Calu3 (cell line): ENCODE measurements at regions not wholly inside any gene's neighbourhood (a gene's known extent, or its start where the extent isn't known, plus 50 kb on each side); places are given as distances from the start of the nearest gene placed in this dataset.

Source experiments
- BruUV-seq: library from RNA; stranded (reverse); fragments of 400-500 nt; replicated peaks from 2 replicates; lab custom pipeline; 2021; lab: Mats Ljungman, UMichigan
- CTCF ChIA-PET: fragments of 300-600 bp; sonication (Branson Sonifier 250); formaldehyde crosslinking; loops from one replicate; lab custom pipeline; 2022; ENCODE audit warnings: antibody characterized with exemption; lab: Charles Lee
- DNase-seq: peaks from one replicate; pipeline ENCODE4 v3.0.0; 2022
- H3K27ac Mint-ChIP-seq: one replicate; pipeline ENCODE4 v1.8.0; 2022; ENCODE audit warnings: mixed read lengths; ENCODE audit not compliant: unreplicated experiment
- H3K27me3 Mint-ChIP-seq: one replicate; pipeline ENCODE4 v1.8.0; 2022; ENCODE audit warnings: mixed read lengths; ENCODE audit not compliant: unreplicated experiment
- H3K36me3 Mint-ChIP-seq: one replicate; pipeline ENCODE4 v1.8.0; 2022; ENCODE audit warnings: mild to moderate bottlenecking, moderate library complexity, mixed read lengths; ENCODE audit not compliant: insufficient read depth, unreplicated experiment
- H3K4me1 Mint-ChIP-seq: one replicate; pipeline ENCODE4 v1.8.0; 2022; ENCODE audit warnings: mild to moderate bottlenecking, low read depth, mixed read lengths; ENCODE audit not compliant: unreplicated experiment
- H3K4me3 Mint-ChIP-seq: one replicate; pipeline ENCODE4 v1.8.0; 2022; ENCODE audit warnings: mild to moderate bottlenecking, low read depth, moderate library complexity, mixed read lengths; ENCODE audit not compliant: unreplicated experiment
- H3K9me3 Mint-ChIP-seq: one replicate; pipeline ENCODE4 v1.8.0; 2022; ENCODE audit warnings: low read depth, mixed read lengths; ENCODE audit not compliant: unreplicated experiment
- intact Hi-C: fragments of 100-400 bp; cut with micrococcal nuclease; formaldehyde crosslinking; loops from one replicate; pipeline ENCODE4 v1.10.0; 2022; ENCODE audit not compliant: unreplicated experiment
- TF ChIP-seq, protein P1 (sequence below): fragments of 200-600 bp; IDR thresholded peaks from one replicate; pipeline ENCODE4 v1.8.0; 2022; ENCODE audit warnings: antibody characterized with exemption; ENCODE audit not compliant: unreplicated experiment

- intact Hi-C loops, result no loop called here
- CTCF ChIA-PET, result no interaction called here
- no peak for DNase-seq
- Mint-ChIP-seq H3K27me3 (peaks cover 10% of the 10 kb centered on the region), H3K4me1 (no peaks in the 10 kb centered on the region), H3K36me3 (no peaks in the 10 kb centered on the region), H3K4me3 (no peak overlapping the region), H3K27ac (no peak overlapping the region), H3K9me3 (peaks cover 2% of the 10 kb centered on the region)
- TF ChIP-seq, protein P1, sequence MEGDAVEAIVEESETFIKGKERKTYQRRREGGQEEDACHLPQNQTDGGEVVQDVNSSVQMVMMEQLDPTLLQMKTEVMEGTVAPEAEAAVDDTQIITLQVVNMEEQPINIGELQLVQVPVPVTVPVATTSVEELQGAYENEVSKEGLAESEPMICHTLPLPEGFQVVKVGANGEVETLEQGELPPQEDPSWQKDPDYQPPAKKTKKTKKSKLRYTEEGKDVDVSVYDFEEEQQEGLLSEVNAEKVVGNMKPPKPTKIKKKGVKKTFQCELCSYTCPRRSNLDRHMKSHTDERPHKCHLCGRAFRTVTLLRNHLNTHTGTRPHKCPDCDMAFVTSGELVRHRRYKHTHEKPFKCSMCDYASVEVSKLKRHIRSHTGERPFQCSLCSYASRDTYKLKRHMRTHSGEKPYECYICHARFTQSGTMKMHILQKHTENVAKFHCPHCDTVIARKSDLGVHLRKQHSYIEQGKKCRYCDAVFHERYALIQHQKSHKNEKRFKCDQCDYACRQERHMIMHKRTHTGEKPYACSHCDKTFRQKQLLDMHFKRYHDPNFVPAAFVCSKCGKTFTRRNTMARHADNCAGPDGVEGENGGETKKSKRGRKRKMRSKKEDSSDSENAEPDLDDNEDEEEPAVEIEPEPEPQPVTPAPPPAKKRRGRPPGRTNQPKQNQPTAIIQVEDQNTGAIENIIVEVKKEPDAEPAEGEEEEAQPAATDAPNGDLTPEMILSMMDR, result no peak
- no TSS peak for BruUV-seq
Observed at GRCh38 chr18:37900326-37900725, 334.7 kb upstream of the CELF4 start.

DNA sequence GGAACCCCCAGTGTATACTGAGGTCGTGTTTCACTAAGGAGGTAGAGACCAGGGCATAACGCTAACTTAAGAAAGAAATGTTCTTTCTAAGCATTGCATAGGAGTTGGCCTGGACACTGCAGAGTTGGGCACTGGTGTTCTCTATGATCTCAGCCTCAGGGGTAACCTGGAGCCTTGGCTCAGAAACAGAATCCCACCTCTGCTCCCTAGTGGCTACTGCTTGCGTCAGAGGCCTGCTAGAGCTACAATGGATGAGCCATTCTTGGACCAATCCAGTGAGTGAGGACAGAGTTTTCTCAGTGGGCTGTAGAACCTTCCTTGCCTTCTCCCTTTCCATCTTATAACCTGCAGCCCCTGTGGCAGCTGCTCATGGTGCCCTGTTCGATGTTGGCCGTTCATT lies 324.4 kb upstream of the CELF4 start:
- TF ChIP-seq, protein P1, result no peak
- Mint-ChIP-seq H3K36me3 (no peaks in the 10 kb centered on the region), H3K27ac (no peak overlapping the region), H3K4me1 (no peaks in the 10 kb centered on the region), H3K27me3 (no peaks in the 10 kb centered on the region), H3K4me3 (no peak overlapping the region), H3K9me3 (peaks cover 9% of the 10 kb centered on the region)
- DNase-seq, result no peak
- no TSS peak for BruUV-seq
- intact Hi-C loops, result no loop called here
- CTCF ChIA-PET, result no interaction called here

GRCh38 chr18:37874721-37875120 lies 309.1 kb upstream of the CELF4 start:
- TF ChIP-seq, protein P1, result no peak
- CTCF ChIA-PET, result no interaction called here
- DNase-seq, result no peak
- H3K4me3 Mint-ChIP-seq, result no peak overlapping the region
- no peak overlapping the region for H3K27ac Mint-ChIP-seq
- peaks cover 3% of the 10 kb centered on the region for H3K9me3 Mint-ChIP-seq
- intact Hi-C loops, result no loop called here
- no TSS peak for BruUV-seq
- no peaks in the 10 kb centered on the region for H3K4me1 Mint-ChIP-seq
- H3K27me3 Mint-ChIP-seq, result no peaks in the 10 kb centered on the region
- no peaks in the 10 kb centered on the region for H3K36me3 Mint-ChIP-seq

DNA sequence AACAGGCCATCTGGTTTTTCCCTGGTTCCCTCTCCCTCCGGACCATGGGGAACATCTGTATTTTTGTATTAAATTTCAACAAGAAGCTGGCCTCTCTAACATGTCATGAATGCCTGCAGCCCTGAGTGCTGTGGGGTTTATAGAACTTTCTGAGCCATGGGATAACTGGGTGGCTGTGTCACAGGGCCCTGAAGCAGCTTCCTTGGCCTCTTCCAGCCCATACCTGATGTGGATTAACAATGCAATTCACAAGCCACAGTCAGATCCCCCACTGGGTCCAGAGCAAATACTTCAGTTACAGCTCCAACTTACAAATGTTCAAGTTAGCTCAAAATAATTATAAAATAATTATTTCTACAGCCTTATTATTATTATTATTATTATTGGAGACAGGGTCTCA lies 307.8 kb upstream of the CELF4 start:
- H3K9me3 Mint-ChIP-seq, result peaks cover 1% of the 10 kb centered on the region
- TF ChIP-seq, protein P1, result no peak
- intact Hi-C loops, result no loop called here
- CTCF ChIA-PET, result no interaction called here
- no peak overlapping the region for H3K27ac Mint-ChIP-seq
- H3K27me3 Mint-ChIP-seq, result no peaks in the 10 kb centered on the region
- no peak for DNase-seq
- BruUV-seq, result no TSS peak
- no peak overlapping the region for H3K4me3 Mint-ChIP-seq
- no peaks in the 10 kb centered on the region for H3K36me3 Mint-ChIP-seq
- H3K4me1 Mint-ChIP-seq, result no peaks in the 10 kb centered on the region

DNA sequence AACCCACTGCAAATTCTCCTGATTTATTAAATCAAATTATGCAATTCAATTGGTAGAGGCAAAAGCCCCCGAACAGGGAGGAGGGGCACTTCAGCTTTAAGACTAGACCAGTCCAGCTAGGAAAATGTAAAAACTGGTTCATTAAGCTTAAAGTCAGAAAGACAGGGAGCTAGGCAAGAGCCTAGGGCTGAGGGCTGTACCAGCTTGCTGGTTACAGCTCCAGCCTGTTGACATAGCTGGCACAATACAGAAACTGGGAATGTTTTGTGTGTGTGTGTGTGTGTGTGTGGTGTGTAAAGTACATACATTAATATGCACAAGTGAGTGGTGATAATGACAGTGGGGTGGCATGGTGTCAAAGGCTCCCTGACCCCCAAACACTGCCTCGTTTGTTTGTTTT lies 307.0 kb upstream of the CELF4 start:
- Mint-ChIP-seq H3K27ac (no peak overlapping the region), H3K36me3 (no peaks in the 10 kb centered on the region), H3K27me3 (no peaks in the 10 kb centered on the region), H3K4me1 (no peaks in the 10 kb centered on the region), H3K9me3 (no peaks in the 10 kb centered on the region), H3K4me3 (no peak overlapping the region)
- CTCF ChIA-PET, result no interaction called here
- no TSS peak for BruUV-seq
- TF ChIP-seq, protein P1, result no peak
- no peak for DNase-seq
- intact Hi-C loops, result no loop called here
